Fibroblast of the aortic adventitia (primary cell): ENCODE measurements at regions not wholly inside any gene's neighbourhood (a gene's known extent, or its start where the extent isn't known, plus 50 kb on each side); places are given as distances from the start of the nearest gene placed in this dataset.

Experiments used
- DNase-seq: peaks from one replicate; pipeline ENCODE4 v3.0.0-alpha.2; 2010; ENCODE audit warnings: low read depth
- H3K4me3 ChIP-seq: 2 replicates; pipeline ENCODE4 v1.5.1; 2011; ENCODE audit warnings: low read depth, mild to moderate bottlenecking, control low read depth, low read length, moderate library complexity
- TF ChIP-seq, protein P1 (sequence below): IDR thresholded peaks from 2 replicates; pipeline ENCODE4 v1.5.1; 2011; ENCODE audit warnings: mild to moderate bottlenecking, low read length, control low read depth, inconsistent platforms; ENCODE audit not compliant: insufficient read depth

DNA sequence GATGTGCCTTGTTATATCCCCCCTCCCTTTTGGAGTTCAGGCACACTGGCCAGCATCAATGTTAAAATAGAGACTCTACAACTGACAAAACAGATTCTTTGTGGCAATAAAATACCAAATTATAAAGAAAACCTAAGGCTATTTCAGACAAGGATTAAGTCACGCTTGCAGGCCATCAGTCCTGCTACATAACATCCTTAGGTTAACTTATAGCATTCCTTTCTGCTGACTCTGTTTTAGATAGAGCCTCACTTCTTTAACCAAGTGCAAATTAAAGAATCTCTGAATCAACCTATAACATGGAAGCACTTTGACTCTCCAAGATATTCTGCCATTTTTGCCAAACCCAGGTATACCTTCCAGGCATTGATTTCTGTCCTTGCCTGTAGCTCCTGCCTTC, 784.6 kb downstream of the RNF144A start:
- TF ChIP-seq, protein P1, sequence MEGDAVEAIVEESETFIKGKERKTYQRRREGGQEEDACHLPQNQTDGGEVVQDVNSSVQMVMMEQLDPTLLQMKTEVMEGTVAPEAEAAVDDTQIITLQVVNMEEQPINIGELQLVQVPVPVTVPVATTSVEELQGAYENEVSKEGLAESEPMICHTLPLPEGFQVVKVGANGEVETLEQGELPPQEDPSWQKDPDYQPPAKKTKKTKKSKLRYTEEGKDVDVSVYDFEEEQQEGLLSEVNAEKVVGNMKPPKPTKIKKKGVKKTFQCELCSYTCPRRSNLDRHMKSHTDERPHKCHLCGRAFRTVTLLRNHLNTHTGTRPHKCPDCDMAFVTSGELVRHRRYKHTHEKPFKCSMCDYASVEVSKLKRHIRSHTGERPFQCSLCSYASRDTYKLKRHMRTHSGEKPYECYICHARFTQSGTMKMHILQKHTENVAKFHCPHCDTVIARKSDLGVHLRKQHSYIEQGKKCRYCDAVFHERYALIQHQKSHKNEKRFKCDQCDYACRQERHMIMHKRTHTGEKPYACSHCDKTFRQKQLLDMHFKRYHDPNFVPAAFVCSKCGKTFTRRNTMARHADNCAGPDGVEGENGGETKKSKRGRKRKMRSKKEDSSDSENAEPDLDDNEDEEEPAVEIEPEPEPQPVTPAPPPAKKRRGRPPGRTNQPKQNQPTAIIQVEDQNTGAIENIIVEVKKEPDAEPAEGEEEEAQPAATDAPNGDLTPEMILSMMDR = no peak
- H3K4me3 ChIP-seq = no peak overlapping the region

DNA sequence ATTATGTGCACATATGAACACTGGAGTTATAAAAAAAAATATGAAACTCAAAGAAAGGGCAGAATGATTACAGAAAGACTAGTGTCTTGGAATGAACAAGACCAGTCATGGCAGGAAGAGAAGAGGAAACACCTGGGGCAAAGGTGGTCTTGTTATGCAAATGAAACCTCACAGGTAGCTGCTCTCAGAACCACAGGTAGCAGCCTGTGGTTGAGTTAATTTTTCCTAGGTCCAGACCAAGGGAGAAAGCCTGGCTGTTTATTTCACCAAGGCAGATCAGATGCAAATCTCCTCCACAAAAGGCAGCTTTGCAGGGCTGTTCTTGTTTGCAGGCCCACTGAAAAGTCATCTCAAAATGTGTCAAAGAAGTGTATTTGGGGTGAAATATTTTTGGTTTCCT, 785.8 kb downstream of the RNF144A start:
- H3K4me3 ChIP-seq = no peak overlapping the region
- no peak for DNase-seq
- TF ChIP-seq, protein P1 = no peak

More for the DNA sequence above, 784.6 kb downstream of the RNF144A start:
- no peak for DNase-seq

DNA sequence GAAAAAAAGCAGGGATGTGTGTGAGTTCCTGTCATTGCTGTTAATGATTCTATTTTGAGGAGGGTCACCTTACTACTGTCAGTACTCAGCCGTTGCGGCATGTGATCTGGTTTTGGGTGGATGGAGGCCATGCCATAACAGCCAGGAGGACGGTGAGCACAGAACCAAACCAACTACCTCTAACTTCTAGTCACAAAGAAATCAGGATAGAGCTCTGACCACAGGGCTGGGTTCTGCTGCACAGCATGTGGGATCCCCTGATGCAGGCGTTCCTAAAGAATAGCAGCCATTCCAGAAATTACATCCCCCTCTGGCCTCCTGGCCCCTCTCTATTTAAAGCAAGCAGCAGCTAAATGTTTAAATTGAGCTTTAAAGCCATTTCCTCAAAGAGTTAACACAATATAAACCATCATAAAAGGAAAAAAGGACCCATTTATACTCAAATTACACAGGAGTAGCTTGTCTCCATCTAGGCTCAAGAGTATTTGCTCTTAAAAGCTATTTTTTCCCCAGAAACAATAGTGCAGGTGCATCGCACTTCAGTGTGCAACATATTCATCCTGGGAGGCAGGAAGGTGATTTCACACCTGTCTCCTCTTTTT, 786.4 kb downstream of the RNF144A start:
- no peak for DNase-seq
- H3K4me3 ChIP-seq = no peak overlapping the region
- TF ChIP-seq, protein P1 = no peak

DNA sequence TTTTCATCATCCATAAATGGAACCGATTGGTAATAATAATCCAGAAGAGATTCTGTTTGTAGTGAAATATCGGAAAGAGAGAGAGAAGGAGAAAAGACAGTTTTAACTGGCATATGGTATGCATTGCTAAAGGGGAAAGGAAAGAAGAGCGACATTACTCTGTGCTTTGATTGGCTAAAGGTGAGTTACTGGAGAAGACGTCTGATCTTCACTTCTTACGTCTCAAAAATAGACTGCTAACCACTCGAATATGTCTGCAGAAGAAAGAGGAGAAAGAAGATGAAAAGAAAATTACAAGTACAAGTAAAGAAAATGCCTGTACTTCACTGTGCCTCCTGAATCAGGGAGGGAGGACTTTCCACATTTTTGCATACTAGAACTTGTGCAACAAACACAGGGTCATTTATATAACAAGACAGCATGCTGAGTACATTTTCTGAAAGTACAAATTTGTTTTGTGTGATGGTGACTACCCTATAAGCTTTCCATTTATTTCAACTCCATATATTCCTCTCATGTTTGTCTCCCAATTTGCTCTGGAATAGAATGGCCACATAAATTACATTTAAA, 787.2 kb downstream of the RNF144A start:
- TF ChIP-seq, protein P1 = no peak
- DNase-seq = peak; percentile 22
- no peak overlapping the region for H3K4me3 ChIP-seq

DNA sequence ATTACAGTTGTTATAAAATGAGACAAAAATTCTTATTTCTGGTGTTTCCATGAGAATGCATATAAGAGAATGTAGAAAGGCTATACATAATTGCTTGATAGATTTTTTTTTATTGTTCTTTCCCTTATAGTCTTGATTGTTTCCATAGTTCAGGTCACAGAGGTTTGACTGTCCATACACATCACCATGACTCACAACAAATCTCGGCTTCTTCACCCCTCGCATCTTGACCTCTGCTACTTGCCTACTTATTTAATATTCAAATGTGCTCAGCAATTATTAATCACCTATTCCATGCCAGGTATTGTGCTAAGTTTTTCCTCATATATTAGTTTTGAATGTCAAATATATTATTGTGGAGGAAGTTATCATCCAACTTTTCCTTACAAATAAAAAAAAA, 789.6 kb downstream of the RNF144A start:
- TF ChIP-seq, protein P1 = no peak
- DNase-seq = no peak
- no peak overlapping the region for H3K4me3 ChIP-seq

DNA sequence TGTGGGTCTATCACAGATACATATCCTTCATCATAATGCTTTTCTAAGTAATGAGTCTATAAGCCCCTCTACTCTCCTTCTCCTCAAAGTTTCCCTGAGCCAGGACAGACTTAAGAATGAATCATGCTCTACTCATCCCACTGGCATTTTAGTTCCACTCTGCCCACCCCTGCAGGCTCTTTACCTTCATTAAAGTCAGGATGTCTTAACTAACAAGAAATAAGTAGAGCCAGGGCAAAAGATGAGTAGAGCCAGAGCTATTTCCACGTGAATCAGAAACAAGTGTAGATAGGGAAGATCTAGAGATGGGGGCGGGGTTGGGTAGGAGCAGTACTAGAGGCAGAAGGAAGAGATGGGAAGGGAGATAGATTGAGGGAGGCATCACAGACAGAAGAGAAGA, 790.5 kb downstream of the RNF144A start:
- no peak overlapping the region for H3K4me3 ChIP-seq
- peak; percentile 40 for DNase-seq
- TF ChIP-seq, protein P1 = no peak

DNA sequence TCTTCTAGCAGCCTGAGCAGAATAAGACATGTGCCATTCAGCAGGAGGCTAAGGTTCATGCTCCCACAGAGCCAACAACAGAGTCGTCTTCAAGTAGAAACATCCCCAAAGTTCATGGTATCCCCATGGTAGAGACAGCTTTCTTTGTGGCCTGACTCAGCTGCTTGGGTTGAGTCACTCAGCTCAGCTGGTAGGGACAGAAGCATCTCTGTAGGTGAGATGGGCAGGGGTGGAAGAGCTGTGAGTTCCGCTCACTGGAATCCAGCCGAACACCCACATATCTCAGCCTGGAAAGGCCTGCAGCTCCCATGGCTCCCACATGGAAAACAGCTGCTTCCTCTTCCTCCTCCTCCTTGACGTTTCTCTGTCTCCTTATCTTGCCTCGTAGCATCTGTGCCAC, 792.7 kb downstream of the RNF144A start:
- H3K4me3 ChIP-seq = no peak overlapping the region
- no peak for DNase-seq
- TF ChIP-seq, protein P1 = no peak
